HepG2 (cell line): ENCODE measurements at regions not wholly inside any gene's neighbourhood (a gene's known extent, or its start where the extent isn't known, plus 50 kb on each side); places are given as distances from the start of the nearest gene placed in this dataset.

Experiments used
- AHDC1 ChIP-seq: sonication (generic); formaldehyde crosslinking; IDR thresholded peaks from 2 replicates; pipeline ENCODE4 v1.5.1; 2020; ENCODE audit warnings: mild to moderate bottlenecking, missing genetic modification reagents, borderline replicate concordance
- ARID2 ChIP-seq: sonication (generic); formaldehyde crosslinking; IDR thresholded peaks from 2 replicates; pipeline ENCODE4 v1.8.1; 2022; ENCODE audit warnings: mild to moderate bottlenecking, missing genetic modification reagents, borderline replicate concordance
- ARNTL ChIP-seq: sonication (generic); formaldehyde crosslinking; IDR thresholded peaks from 2 replicates; pipeline ENCODE4 v1.4.0; 2020; ENCODE audit warnings: mild to moderate bottlenecking, missing genetic modification reagents
- ATF5 ChIP-seq: sonication (generic); formaldehyde crosslinking; IDR thresholded peaks from 2 replicates; pipeline ENCODE4 v1.4.0; 2020; ENCODE audit warnings: mild to moderate bottlenecking, low read depth, missing genetic modification reagents
- FOXA3 ChIP-seq: IDR thresholded peaks from 2 replicates; pipeline ENCODE4 v1.6.1; 2016; ENCODE audit warnings: missing genetic modification reagents, missing compliant biosample characterization
- FOXJ3 ChIP-seq: sonication (generic); formaldehyde crosslinking; IDR thresholded peaks from 2 replicates; pipeline ENCODE4 v1.4.0; 2020; ENCODE audit warnings: missing genetic modification reagents, mild to moderate bottlenecking, borderline replicate concordance
- FOXM1 ChIP-seq: sonication (generic); formaldehyde crosslinking; IDR thresholded peaks from 2 replicates; pipeline ENCODE4 v1.5.0; 2020; ENCODE audit warnings: missing genetic modification reagents
- GLI4 ChIP-seq: sonication (generic); formaldehyde crosslinking; IDR thresholded peaks from 2 replicates; pipeline ENCODE4 v1.5.1; 2020; ENCODE audit warnings: missing genetic modification reagents, mild to moderate bottlenecking, moderate library complexity, borderline replicate concordance
- JARID2 ChIP-seq: sonication (generic); formaldehyde crosslinking; IDR thresholded peaks from 2 replicates; pipeline ENCODE4 v1.8.1; 2023; ENCODE audit warnings: missing genetic modification reagents, inconsistent platforms; ENCODE audit not compliant: insufficient replicate concordance
- MXD4 ChIP-seq: IDR thresholded peaks from 2 replicates; pipeline ENCODE4 v1.6.1; 2016; ENCODE audit warnings: mild to moderate bottlenecking, missing biosample characterization, missing genetic modification reagents
- PPARG ChIP-seq: conservative IDR thresholded peaks from 2 replicates; pipeline ENCODE4 v1.6.1; 2016; ENCODE audit warnings: missing biosample characterization, missing genetic modification reagents
- RBM39 ChIP-seq: fragments of 200-400 bp; formaldehyde crosslinking; IDR thresholded peaks from one replicate; pipeline ENCODE4 v1.6.1; 2018; ENCODE audit warnings: antibody characterized with exemption, mild to moderate bottlenecking, low read depth, low read length; ENCODE audit not compliant: poor library complexity, severe bottlenecking
- RFX1 ChIP-seq: fragments of 450-650 bp; IDR thresholded peaks from 2 replicates; pipeline ENCODE4 v1.6.1; 2017
- SATB2 ChIP-seq: sonication (generic); formaldehyde crosslinking; IDR thresholded peaks from 2 replicates; pipeline ENCODE4 v1.5.0; 2020; ENCODE audit warnings: missing genetic modification reagents
- SNAI1 ChIP-seq: sonication (generic); formaldehyde crosslinking; IDR thresholded peaks from 2 replicates; pipeline ENCODE4 v1.5.0; 2020; ENCODE audit warnings: mild to moderate bottlenecking, missing genetic modification reagents, borderline replicate concordance
- SNAPC2 ChIP-seq: sonication (generic); formaldehyde crosslinking; IDR thresholded peaks from 2 replicates; pipeline ENCODE4 v1.8.1; 2022; ENCODE audit warnings: mild to moderate bottlenecking, missing genetic modification reagents
- SNAPC5 ChIP-seq: sonication (generic); formaldehyde crosslinking; IDR thresholded peaks from 2 replicates; pipeline ENCODE4 v1.8.1; 2023; ENCODE audit warnings: mild to moderate bottlenecking, missing genetic modification reagents, borderline replicate concordance
- STAG1 ChIP-seq: sonication (generic); formaldehyde crosslinking; IDR thresholded peaks from 2 replicates; pipeline ENCODE4 v1.4.0; 2020; ENCODE audit warnings: missing genetic modification reagents
- TAF1 ChIP-seq: sonication (generic); formaldehyde crosslinking; IDR thresholded peaks from 2 replicates; pipeline ENCODE4 v1.4.0; 2020; ENCODE audit warnings: missing genetic modification reagents
- TCF12 ChIP-seq, 2 experiments: fragments of 450-650 bp in 1 of 2; sonication (generic) in 1 of 2; formaldehyde crosslinking in 1 of 2; IDR thresholded peaks; 2 replicates each; pipeline versions ENCODE4 v1.6.1 to v1.8.0; 2017 to 2022; ENCODE audit warnings: antibody characterized with exemption in 1 of 2, mild to moderate bottlenecking in 1 of 2, missing genetic modification reagents in 1 of 2, moderate library complexity in 1 of 2
- YEATS4 ChIP-seq: sonication (generic); formaldehyde crosslinking; IDR thresholded peaks from 2 replicates; pipeline ENCODE4 v1.4.0; 2020; ENCODE audit warnings: missing genetic modification reagents, borderline replicate concordance
- ZNF230 ChIP-seq: sonication (generic); formaldehyde crosslinking; IDR thresholded peaks from 2 replicates; pipeline ENCODE4 v1.4.0; 2020; ENCODE audit warnings: mild to moderate bottlenecking, missing genetic modification reagents
- ZNF503 ChIP-seq: sonication (generic); formaldehyde crosslinking; IDR thresholded peaks from 2 replicates; pipeline ENCODE4 v1.4.0; 2020; ENCODE audit warnings: missing genetic modification reagents
- ZNF550 ChIP-seq: sonication (generic); formaldehyde crosslinking; IDR thresholded peaks from 2 replicates; pipeline ENCODE4 v1.4.0; 2020; ENCODE audit warnings: mild to moderate bottlenecking, missing genetic modification reagents, borderline replicate concordance

- TF ChIP-seq TCF12 (IDR thresholded peaks at IDR 0.05) (no peak), TCF12 (CRISPR knock-in tag; IDR thresholded peaks at IDR 0.05) (no peak), RFX1 (no peak), SNAI1 (no peak), MXD4 (CRISPR knock-in tag) (no peak), RBM39 (no peak), ARNTL (CRISPR knock-in tag) (no peak), FOXJ3 (CRISPR knock-in tag) (0 out of 2 replicates have a peak, but pooled peaks have one; percentile 21), STAG1 (CRISPR knock-in tag) (no peak), ZNF230 (CRISPR knock-in tag) (no peak), YEATS4 (no peak), FOXA3 (CRISPR knock-in tag) (peak; percentile 79), JARID2 (no peak), ARID2 (CRISPR knock-in tag) (no peak), SNAPC2 (CRISPR knock-in tag) (no peak), ATF5 (CRISPR knock-in tag) (no peak), ZNF550 (CRISPR knock-in tag) (no peak), FOXM1 (CRISPR knock-in tag) (no peak), ZNF503 (CRISPR knock-in tag) (0 out of 2 replicates have a peak, but pooled peaks have one; percentile 23), SATB2 (CRISPR knock-in tag) (no peak), PPARG (CRISPR knock-in tag) (peak; percentile 19; the same call in 1 of the 2 replicates), SNAPC5 (no peak), GLI4 (CRISPR knock-in tag) (no peak), AHDC1 (CRISPR knock-in tag) (peak; percentile 65; the same call in 1 of the 2 replicates), TAF1 (CRISPR knock-in tag) (no peak)
Measured at GRCh38 chr18:39701839-39702238, 2136.2 kb upstream of the CELF4 start (continued).
